H1 (cell line): ENCODE measurements at regions not wholly inside any gene's neighbourhood (a gene's known extent, or its start where the extent isn't known, plus 50 kb on each side); places are given as distances from the start of the nearest gene placed in this dataset.

ENCODE experiments used
- CTCF ChIP-seq, 3 experiments: IDR thresholded peaks; 1 replicate in 2 of 3; 2 replicates in 1 of 3; pipeline versions ENCODE4 v1.5.1 to v1.6.1; 2011; ENCODE audit warnings: low read length in 3 of 3, mild to moderate bottlenecking in 3 of 3, inconsistent platforms in 2 of 3, low read depth in 1 of 3, moderate library complexity in 1 of 3; ENCODE audit not compliant: insufficient read depth in 1 of 3; ENCODE audit errors: control extremely low read depth in 1 of 3
- EP300 ChIP-seq, 2 experiments: IDR thresholded peaks; 1 replicate in 1 of 2; 2 replicates in 1 of 2; pipeline ENCODE4 v1.6.1; 2011 to 2012; ENCODE audit warnings: low read depth in 2 of 2, low read length in 2 of 2, mild to moderate bottlenecking in 2 of 2, borderline replicate concordance in 1 of 2, inconsistent platforms in 1 of 2, moderate library complexity in 1 of 2
- GABPA ChIP-seq: IDR thresholded peaks from 2 replicates; pipeline ENCODE4 v1.6.1; 2011; ENCODE audit warnings: mild to moderate bottlenecking, low read length, moderate library complexity, borderline replicate concordance; ENCODE audit not compliant: insufficient read depth
- HDAC6 ChIP-seq: IDR thresholded peaks from one replicate; pipeline ENCODE4 v1.7.1; 2012; ENCODE audit warnings: low read depth, mild to moderate bottlenecking, inconsistent platforms, low read length, moderate library complexity
- JUN ChIP-seq: IDR thresholded peaks from 2 replicates; pipeline ENCODE4 v1.6.1; 2011; ENCODE audit warnings: low read depth, mild to moderate bottlenecking, improper control_type of control experiment, low read length
- POLR2A ChIP-seq, 2 experiments: IDR thresholded peaks; 1 replicate in 1 of 2; 2 replicates in 1 of 2; pipeline ENCODE4 v1.6.1; 2011; ENCODE audit warnings: low read depth in 2 of 2, low read length in 2 of 2, mild to moderate bottlenecking in 2 of 2; ENCODE audit errors: control extremely low read depth in 1 of 2
- POLR2AphosphoS5 ChIP-seq: IDR thresholded peaks from 2 replicates; pipeline ENCODE4 v1.6.1; 2011; ENCODE audit warnings: low read depth, low read length
- POU5F1 ChIP-seq: IDR thresholded peaks from 2 replicates; pipeline ENCODE4 v1.6.1; 2011; ENCODE audit warnings: low read depth, mild to moderate bottlenecking, low read length, moderate library complexity
- RNF2 ChIP-seq: fragments of 200-900, 300-1000 bp; sonication (generic); IDR thresholded peaks from 2 replicates; pipeline ENCODE4 v1.7.1; 2016; ENCODE audit warnings: borderline replicate concordance, low read depth, mild to moderate bottlenecking, antibody characterized with exemption, low read length; ENCODE audit not compliant: poor library complexity, severe bottlenecking; ENCODE audit errors: missing control alignments
- SIN3A ChIP-seq, 2 experiments: IDR thresholded peaks in 1 of 2; conservative IDR thresholded peaks in 1 of 2; 2 replicates each; pipeline ENCODE4 v1.6.1; 2011 to 2012; ENCODE audit warnings: low read length in 2 of 2, improper control_type of control experiment in 1 of 2, low read depth in 1 of 2, mild to moderate bottlenecking in 1 of 2

GRCh38 chr1:209326076-209326475 is 257.4 kb upstream of the CAMK1G start:
- no peak for TF ChIP-seq POLR2A (IDR thresholded peaks at IDR 0.05; ENCODE audit: control extremely low read depth in 1 of 2, low read depth in 2 of 2, low read length in 2 of 2)
- TF ChIP-seq CTCF (IDR thresholded peaks at IDR 0.05; ENCODE audit: control extremely low read depth in 1 of 3, insufficient read depth in 1 of 3, low read depth in 1 of 3, low read length in 3 of 3) = no peak
- TF ChIP-seq GABPA = no peak
- no peak for TF ChIP-seq RNF2
- TF ChIP-seq HDAC6 = no peak
- no peak for TF ChIP-seq JUN
- TF ChIP-seq EP300 (IDR thresholded peaks at IDR 0.05; ENCODE audit: borderline replicate concordance in 1 of 2, low read depth in 2 of 2, low read length in 2 of 2) = no peak
- TF ChIP-seq POU5F1 = no peak
- no peak for TF ChIP-seq POLR2AphosphoS5
- no peak for TF ChIP-seq SIN3A (conservative IDR thresholded peaks at IDR 0.05 in 1 of 2, IDR thresholded peaks at IDR 0.05 in 1 of 2; ENCODE audit: low read depth in 1 of 2, low read length in 2 of 2)
